Activated CD4-positive, alpha-beta T cell treated with anti-CD3 and anti-CD28 coated beads, Interleukin-2, amount 50 U/mL, for 4 hours (primary cell): ENCODE measurements at regions not wholly inside any gene's neighbourhood (a gene's known extent, or its start where the extent isn't known, plus 50 kb on each side); places are given as distances from the start of the nearest gene placed in this dataset.
"Not testable (repeated sequence)": the region's sequence is repeated elsewhere in the genome, so short reads cannot be mapped to it uniquely, and the experiment has no call there.

ENCODE experiments used
- DNase-seq, 2 experiments: peaks; one replicate each; pipeline ENCODE4 v3.0.0-alpha.2; 2020

GRCh38 chr6:21710908-21711627 lies 117.5 kb downstream of the SOX4 start:
- no peak for DNase-seq

- no peak for DNase-seq
Measured at GRCh38 chr6:21712213-21712612, 118.7 kb downstream of the SOX4 start.

DNA sequence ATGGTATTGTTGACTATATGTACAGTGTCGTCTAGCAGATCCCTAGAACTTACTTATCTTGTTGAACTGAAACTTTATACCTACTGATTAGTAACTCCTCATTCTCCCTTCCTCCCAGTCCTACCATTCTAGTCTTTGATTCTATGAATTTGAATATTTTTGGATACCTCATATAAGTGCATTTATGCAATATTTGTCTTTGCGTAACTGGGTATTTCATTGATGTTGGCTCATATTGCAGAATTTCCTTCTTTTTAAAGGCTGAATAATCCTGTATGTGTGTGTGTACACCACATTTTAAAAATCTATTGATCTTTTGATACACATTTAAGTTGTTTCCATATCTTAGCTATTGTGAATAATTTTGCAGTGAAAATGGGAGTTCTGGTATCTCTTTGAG lies 119.9 kb downstream of the SOX4 start:
- no peak for DNase-seq

DNA sequence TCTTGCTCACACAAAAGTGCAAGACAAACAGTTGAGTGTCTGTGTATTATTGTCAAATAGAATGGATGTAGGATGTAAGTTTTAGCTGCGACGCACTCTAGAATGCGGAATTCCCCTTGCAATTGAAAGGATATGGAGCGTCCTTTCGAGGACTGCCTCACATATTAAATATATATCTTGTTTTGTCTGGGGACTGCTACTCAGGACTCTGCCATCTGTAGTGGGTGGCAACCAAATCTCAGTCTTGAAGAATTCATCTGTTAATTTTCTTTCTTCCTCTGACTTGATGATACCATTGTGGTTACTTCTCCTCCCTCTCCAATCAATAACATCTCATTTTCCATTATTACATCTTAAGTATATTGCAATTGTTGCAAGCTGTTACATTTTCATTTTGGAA lies 121.6 kb downstream of the SOX4 start:
- DNase-seq: no peak

DNA sequence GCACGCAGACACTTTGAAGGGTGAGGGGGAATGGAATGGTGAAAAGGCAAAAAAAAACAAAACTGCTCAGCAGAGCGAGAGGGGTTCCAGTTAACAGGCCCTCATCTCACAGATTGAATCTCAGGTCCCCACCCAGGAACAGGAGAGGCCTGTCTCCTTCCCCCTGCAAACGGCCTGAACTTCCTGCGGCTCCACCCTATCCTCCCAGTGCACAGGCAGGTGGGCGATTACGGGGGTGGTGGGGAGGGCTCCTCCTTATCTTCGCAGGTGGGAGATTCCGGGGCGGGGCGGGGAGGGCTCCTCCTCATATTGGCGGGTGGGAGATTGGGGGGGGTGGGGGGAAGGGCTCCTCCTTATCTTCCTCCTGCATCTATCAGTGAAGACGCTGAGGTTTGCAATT lies 129.0 kb downstream of the SOX4 start:
- DNase-seq: no peak

- no peak for DNase-seq
Measured at GRCh38 chr6:21726676-21727075, 133.1 kb downstream of the SOX4 start.

DNA sequence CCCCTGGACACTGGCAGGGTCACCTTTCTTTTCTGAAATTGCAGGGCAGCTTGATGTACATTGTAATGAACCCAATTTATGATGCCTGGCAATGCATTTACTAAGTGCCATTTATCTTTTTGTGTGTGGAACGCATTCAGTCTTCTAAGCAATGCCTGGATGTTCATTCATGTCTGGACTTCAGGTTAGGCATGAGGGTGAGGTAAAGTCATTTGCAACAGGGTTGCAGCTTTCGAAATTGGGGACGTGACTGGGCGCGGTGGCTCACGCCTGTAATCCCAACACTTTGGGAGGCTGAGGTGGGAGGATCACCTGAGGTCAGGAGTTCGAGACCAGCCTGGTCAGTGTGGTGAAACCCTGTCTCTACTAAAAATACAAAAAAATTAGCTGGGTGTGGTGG lies 134.6 kb downstream of the SOX4 start:
- no peak for DNase-seq

DNA sequence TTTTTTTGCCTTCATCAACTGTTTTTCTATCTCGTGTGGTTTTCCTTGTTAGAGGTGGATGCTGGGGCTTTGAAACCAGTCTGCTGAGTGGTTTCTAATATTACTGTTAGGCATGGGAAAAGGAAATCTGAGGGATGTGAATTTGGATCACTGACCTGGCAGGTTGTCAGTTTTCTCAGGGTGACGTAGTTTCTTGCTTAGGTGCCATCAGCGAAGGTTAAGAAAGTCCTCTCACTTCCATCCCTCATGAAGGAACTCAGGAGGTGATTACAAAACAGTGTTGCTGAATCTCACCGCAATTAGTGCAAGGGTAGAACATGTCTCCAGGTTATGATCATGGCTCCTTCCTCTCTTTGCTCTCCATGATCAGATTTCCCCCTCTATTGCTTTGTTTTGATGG lies 135.9 kb downstream of the SOX4 start:
- no peak for DNase-seq

GRCh38 chr6:21730533-21730932 lies 137.0 kb downstream of the SOX4 start:
- DNase-seq: no peak

GRCh38 chr6:21731411-21732031 lies 138.0 kb downstream of the SOX4 start:
- DNase-seq: no peak

GRCh38 chr6:21732032-21732730 lies 138.6 kb downstream of the SOX4 start:
- DNase-seq: not testable (repeated sequence)

- DNase-seq: no peak
Measured at GRCh38 chr6:21732731-21733130, 139.2 kb downstream of the SOX4 start.

DNA sequence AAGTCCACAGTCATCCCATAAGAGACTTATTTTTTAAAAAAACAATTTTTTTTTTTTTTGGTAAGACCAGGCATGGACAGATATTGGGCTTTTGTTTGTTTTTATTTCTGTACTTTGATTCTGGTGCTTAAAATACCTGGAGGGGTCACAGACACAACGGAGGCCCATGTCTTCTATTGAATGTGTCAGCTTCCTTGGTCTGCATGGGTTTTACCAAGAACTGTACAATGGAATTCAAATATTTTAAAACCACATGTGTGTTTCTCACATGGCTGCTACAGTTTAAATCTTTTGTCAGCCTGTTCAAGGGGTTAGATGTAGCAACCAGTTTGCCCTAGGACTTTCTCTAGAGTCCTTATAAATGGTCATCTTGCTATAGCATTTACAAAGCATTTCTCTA lies 139.8 kb downstream of the SOX4 start:
- DNase-seq: no peak

DNA sequence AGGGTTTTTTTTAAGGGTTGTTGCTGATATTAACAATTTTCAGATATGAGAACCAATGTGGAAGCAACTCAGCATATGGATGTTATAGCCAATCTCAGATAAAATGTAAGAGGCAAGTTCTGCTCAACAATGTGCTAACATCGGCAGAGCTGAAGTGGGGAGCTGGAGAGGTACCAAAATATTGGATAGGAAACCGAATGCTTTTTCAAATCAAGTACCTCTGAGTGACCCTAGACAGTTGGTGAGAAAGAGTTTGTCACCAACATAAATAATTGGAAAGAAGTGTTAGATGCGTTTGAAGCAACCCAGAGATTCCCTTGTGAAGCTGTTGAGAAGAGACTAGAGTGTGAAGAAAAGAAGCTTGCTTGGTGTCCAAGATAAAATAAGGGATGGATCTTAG lies 140.7 kb downstream of the SOX4 start:
- no peak for DNase-seq

GRCh38 chr6:21738180-21739094 lies 144.9 kb downstream of the SOX4 start:
- DNase-seq: no peak

DNA sequence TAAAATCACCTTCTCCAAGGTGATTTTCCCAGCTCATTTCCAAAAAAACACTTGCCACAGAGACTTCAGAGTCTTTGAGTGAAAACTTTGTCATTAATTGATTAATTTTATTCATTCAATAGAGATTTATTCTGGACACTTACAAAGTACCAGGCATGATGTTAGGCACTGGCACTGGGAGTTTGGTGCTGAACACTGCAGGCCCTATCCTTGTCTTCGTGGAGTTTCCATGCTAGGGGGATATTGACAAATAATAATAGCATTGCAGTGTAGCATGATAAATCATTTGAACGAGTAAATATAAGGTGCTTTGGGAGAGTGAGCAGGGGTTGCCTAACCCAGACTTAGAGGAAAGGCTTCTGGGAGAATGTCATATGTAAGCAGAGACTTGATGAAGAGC lies 145.7 kb downstream of the SOX4 start:
- DNase-seq: no peak

DNA sequence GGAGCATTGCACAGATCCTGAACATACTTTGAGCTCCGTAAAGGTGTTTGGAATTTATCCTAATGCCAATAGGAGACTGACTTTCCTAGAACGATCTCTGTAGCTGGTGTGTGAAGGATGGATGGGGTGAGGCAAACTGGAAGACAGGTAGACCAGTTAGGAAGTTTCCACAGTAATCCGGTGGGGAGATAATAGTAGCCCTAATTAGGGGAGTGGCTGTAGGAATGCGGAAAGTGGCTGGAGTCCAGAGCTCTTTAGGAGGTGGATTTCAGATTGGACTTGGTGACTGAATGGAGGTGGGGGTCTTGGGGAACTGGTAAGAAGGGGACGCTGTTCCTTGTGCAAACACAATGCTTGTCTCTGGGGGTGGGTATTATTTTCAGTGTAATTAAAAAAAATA lies 146.3 kb downstream of the SOX4 start:
- no peak for DNase-seq

DNA sequence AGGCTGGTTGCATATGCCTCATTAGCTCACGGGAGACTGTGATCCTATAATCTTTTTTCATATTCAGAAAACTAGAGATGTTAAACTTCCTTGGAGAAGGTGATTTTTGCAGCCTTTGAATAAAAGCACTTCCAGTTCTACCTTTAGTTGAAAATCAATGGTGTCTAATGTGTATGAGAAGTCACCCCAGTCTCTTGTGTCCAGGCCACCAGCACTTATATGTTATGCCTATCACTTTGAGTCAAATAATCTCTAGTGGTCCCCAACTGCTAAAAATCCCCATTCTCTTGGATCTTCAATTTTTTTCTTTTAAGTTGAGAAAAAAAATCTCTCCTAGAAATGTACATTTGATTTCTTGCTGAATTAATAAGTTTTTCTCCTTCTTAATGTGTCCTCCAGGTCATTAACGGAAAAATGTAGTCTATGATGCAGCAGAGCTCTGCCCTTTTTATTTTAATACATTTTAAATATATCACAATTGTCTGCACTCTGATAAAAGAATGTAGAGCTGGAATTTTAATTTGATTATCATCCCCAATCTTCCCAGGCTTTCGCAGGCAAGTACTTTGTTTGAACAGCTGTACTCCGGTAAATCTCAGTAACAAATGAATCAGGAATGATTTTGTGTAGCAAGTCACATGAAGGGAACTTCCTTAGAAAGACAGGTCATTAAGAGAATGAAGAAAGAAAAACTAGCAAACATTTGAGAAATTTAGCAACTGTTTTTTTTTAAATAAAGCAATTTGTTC lies 147.0 kb downstream of the SOX4 start:
- no peak for DNase-seq

DNA sequence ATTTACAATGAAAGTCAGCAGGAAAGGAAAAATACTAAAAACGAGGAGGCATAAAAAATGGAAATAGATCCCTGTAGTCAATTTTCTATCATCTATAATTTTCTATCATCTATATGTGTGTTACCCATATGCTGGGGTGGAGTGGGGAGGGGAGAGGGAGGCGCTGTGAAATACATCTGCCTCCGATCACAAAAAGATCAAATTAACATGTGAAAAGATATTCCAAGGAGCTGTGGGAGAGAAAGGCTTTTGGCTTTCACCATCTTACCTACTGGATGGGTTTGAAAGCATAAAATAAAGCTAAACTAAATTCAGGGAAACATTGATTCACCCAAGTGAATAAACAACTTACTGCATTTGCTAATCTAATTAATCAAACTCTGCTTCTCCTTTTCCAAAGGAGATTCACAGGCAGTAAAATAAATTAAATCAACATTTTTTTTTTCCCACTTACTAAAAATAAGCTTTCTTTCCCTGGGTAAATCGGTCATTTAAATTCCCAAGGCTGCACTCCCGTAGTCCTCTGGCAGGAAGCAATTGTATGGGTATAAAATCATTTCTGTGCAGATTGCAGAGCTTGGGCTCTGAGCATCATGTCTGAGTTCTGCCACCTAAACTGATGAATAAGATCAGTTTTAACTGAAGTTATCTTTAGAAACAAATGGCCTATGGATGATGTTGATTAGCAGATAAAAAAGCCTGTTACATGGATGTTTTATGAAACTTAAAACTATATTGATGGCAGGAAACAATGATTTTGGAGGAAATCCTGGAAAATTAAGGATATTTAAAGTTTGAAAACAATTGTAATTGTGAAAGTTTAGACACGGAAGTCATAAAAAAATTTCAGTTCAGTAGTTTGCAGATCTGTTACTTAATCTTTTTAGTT lies 147.9 kb downstream of the SOX4 start:
- no peak for DNase-seq

DNA sequence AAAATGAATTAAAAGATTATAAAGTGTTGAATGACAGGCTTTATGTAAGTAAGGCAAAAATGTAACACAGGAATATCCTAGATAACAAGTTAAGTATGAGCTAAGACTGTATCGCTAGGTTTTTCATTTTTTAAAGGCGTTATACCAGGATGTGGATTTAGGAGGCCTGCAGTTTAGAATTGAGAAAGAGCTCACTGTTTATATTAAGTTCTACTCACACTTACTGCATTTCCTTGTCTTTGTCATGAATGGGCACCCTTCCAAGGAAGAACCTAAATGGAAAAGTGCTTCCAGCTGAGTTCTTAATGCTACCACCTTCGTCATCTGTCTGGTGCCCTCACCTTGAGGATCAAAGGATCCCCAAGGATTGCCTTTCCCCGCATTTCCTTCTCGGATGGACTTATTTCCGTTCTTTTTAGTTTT lies 148.7 kb downstream of the SOX4 start:
- DNase-seq: no peak

DNA sequence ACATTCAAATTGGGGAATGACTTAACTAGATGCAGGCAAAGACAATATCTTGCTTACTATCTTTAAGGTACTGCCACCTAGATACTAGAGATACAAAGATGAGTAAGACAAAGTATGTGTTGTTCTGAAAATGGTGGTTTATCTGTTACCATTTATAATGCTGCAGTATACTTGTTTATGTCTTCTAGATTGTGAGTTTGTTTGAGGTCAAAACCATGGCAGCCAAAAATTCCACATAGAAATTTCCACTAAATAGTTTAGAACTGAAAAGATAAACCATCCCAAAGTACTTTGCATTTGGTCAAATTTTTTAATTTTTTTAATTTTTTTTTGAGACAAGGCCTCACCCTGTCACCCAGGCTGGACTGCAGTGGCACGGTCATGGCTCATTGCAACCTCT lies 150.8 kb downstream of the SOX4 start:
- no peak for DNase-seq
